H1 (cell line): ENCODE measurements at regions not wholly inside any gene's neighbourhood (a gene's known extent, or its start where the extent isn't known, plus 50 kb on each side); places are given as distances from the start of the nearest gene placed in this dataset.

Source experiments
- CTCF ChIA-PET: fragments of 300-600 bp; sonication (Branson Sonifier 250); formaldehyde crosslinking; loops from one replicate; lab custom pipeline; 2021; ENCODE audit not compliant: partially characterized antibody; lab: Charles Lee
- POLR2A ChIA-PET: fragments of 300-600 bp; sonication (Branson Sonifier 250); formaldehyde crosslinking; loops from one replicate; lab custom pipeline; 2021; ENCODE audit warnings: inconsistent platforms; ENCODE audit not compliant: partially characterized antibody; lab: Charles Lee
- DNase-seq, 2 experiments: peaks; one replicate each; pipeline versions ENCODE4 v3.0.0 to v3.0.0-alpha.2; 2010 to 2022; ENCODE audit warnings: low spot score in 2 of 2, low read depth in 1 of 2, mixed read lengths in 1 of 2
- FAIRE-seq: peaks from 2 replicates; lab custom pipeline; 2011; peaks lifted over from hg19 to GRCh38; lab: Jason Lieb, UNC
- H2AFZ ChIP-seq: 2 replicates; pipeline ENCODE4 v1.8.1; 2012; ENCODE audit warnings: low read length, inconsistent platforms
- H2AK5ac ChIP-seq: 2 replicates; pipeline ENCODE4 v1.6.1; 2013; ENCODE audit warnings: low read depth, low read length
- H2BK120ac ChIP-seq: replicated peaks from 2 replicates; pipeline ENCODE3; 2013; ENCODE audit warnings: low read depth, low read length, inconsistent platforms
- H2BK12ac ChIP-seq: 2 replicates; pipeline ENCODE4 v1.6.1; 2013; ENCODE audit warnings: low read depth, low read length
- H2BK15ac ChIP-seq: 2 replicates; pipeline ENCODE4 v1.6.1; 2013; ENCODE audit warnings: low read length
- H2BK20ac ChIP-seq: 2 replicates; pipeline ENCODE4 v1.6.1; 2013; ENCODE audit warnings: low read length
- H2BK5ac ChIP-seq: 2 replicates; pipeline ENCODE4 v1.6.1; 2013; ENCODE audit warnings: low read depth, low read length
- H3K14ac ChIP-seq: 2 replicates; pipeline ENCODE4 v1.6.1; 2013; ENCODE audit warnings: inconsistent platforms; ENCODE audit not compliant: insufficient read length
- H3K18ac ChIP-seq: 2 replicates; pipeline ENCODE4 v1.6.1; 2013; ENCODE audit warnings: low read length; ENCODE audit errors: extremely low read depth
- H3K23ac ChIP-seq: 2 replicates; pipeline ENCODE4 v1.6.1; 2013; ENCODE audit warnings: inconsistent platforms; ENCODE audit not compliant: insufficient read length
- H3K23me2 ChIP-seq: 2 replicates; pipeline ENCODE4 v1.6.1; 2013; ENCODE audit warnings: low read depth, low read length
- H3K27ac ChIP-seq: 2 replicates; pipeline ENCODE4 v1.6.1; 2011; ENCODE audit warnings: low read depth, low read length, inconsistent platforms
- H3K27me3 ChIP-seq, 4 experiments: replicated peaks in 1 of 4; 1 replicate in 1 of 4; 2 replicates in 3 of 4; pipeline versions ENCODE4 v1.6.1 to v1.8.1; 2011 to 2013; ENCODE audit warnings: low read length in 3 of 4, mild to moderate bottlenecking in 3 of 4, inconsistent platforms in 2 of 4, mixed read lengths in 2 of 4, moderate library complexity in 1 of 4; ENCODE audit not compliant: control insufficient read depth in 3 of 4, insufficient read depth in 3 of 4; ENCODE audit errors: extremely low read depth in 1 of 4
- H3K36me3 ChIP-seq, 4 experiments: 2 replicates each; pipeline versions ENCODE4 v1.6.1 to v1.8.1; 2011 to 2013; ENCODE audit warnings: mild to moderate bottlenecking in 4 of 4, low read length in 3 of 4, moderate library complexity in 2 of 4, control low read depth in 1 of 4, inconsistent platforms in 1 of 4; ENCODE audit not compliant: insufficient read depth in 4 of 4, control insufficient read depth in 2 of 4
- H3K4ac ChIP-seq: replicated peaks from 2 replicates; pipeline ENCODE3; 2013; ENCODE audit warnings: low read length, low read depth, mixed read lengths, inconsistent platforms; ENCODE audit not compliant: insufficient read length
- H3K4me1 ChIP-seq, 4 experiments: replicated peaks in 1 of 4; 1 replicate in 1 of 4; 2 replicates in 3 of 4; pipeline versions ENCODE4 v1.6.1 to v1.8.1; 2011 to 2013; ENCODE audit warnings: low read length in 3 of 4, inconsistent platforms in 2 of 4, mixed read lengths in 1 of 4; ENCODE audit not compliant: insufficient read depth in 4 of 4, control insufficient read depth in 3 of 4
- H3K4me2 ChIP-seq, 2 experiments: 2 replicates each; pipeline versions ENCODE4 v1.6.1 to v1.8.1; 2011 to 2013; ENCODE audit warnings: low read depth in 2 of 2, low read length in 2 of 2, control low read depth in 1 of 2, inconsistent platforms in 1 of 2, mild to moderate bottlenecking in 1 of 2; ENCODE audit not compliant: insufficient read depth in 1 of 2
- H3K4me3 ChIP-seq, 4 experiments: fragments of 200-600, 300-600 bp in 1 of 4; sonication (generic), shearing (Covaris generic), sonication (Bioruptor Twin) in 1 of 4; 2 replicates each; pipeline versions ENCODE4 v1.5.1 to v1.8.1; 2011 to 2016; ENCODE audit warnings: low read length in 4 of 4, low read depth in 3 of 4, control low read depth in 2 of 4, inconsistent platforms in 2 of 4, mild to moderate bottlenecking in 2 of 4, mixed read lengths in 1 of 4, moderate library complexity in 1 of 4; ENCODE audit not compliant: insufficient read depth in 2 of 4; ENCODE audit errors: extremely low read depth in 1 of 4
- H3K56ac ChIP-seq: replicated peaks from 2 replicates; pipeline ENCODE3; 2013; ENCODE audit warnings: low read depth, mild to moderate bottlenecking, mixed read lengths, low read length, inconsistent platforms; ENCODE audit not compliant: insufficient read length
- H3K79me1 ChIP-seq: 2 replicates; pipeline ENCODE4 v1.6.1; 2013; ENCODE audit warnings: low read depth, low read length, control low read depth
- H3K79me2 ChIP-seq, 2 experiments: 2 replicates each; pipeline versions ENCODE4 v1.6.1 to v1.8.1; 2012 to 2013; ENCODE audit warnings: low read length in 2 of 2, mild to moderate bottlenecking in 2 of 2, inconsistent platforms in 1 of 2; ENCODE audit not compliant: insufficient read depth in 2 of 2, control insufficient read depth in 1 of 2
- H3K9ac ChIP-seq, 4 experiments: replicated peaks in 1 of 4; 1 replicate in 1 of 4; 2 replicates in 3 of 4; pipeline versions ENCODE4 v1.6.1 to v1.8.1; 2011 to 2013; ENCODE audit warnings: low read depth in 3 of 4, low read length in 3 of 4, control low read depth in 2 of 4, mild to moderate bottlenecking in 2 of 4, moderate library complexity in 2 of 4, inconsistent platforms in 1 of 4; ENCODE audit errors: extremely low read depth in 1 of 4
- H3K9me3 ChIP-seq, 2 experiments: 2 replicates each; pipeline versions ENCODE4 v1.6.1 to v1.8.1; 2012 to 2013; ENCODE audit warnings: mild to moderate bottlenecking in 2 of 2, moderate library complexity in 2 of 2, control low read depth in 1 of 2, inconsistent platforms in 1 of 2, low read depth in 1 of 2, low read length in 1 of 2, mixed read lengths in 1 of 2; ENCODE audit not compliant: insufficient read depth in 2 of 2
- H4K20me1 ChIP-seq, 2 experiments: replicated peaks in 1 of 2; 2 replicates each; pipeline versions ENCODE3 to v1.8.1; 2011 to 2013; ENCODE audit warnings: inconsistent platforms in 2 of 2, low read length in 2 of 2, mild to moderate bottlenecking in 1 of 2; ENCODE audit not compliant: insufficient read depth in 2 of 2, control insufficient read depth in 1 of 2
- H4K5ac ChIP-seq: 2 replicates; pipeline ENCODE4 v1.6.1; 2013; ENCODE audit warnings: low read length, low read depth, mixed read lengths, inconsistent platforms; ENCODE audit not compliant: insufficient read length
- H4K8ac ChIP-seq: 2 replicates; pipeline ENCODE4 v1.8.0; 2013; ENCODE audit warnings: mild to moderate bottlenecking, moderate library complexity, low read length, inconsistent platforms; ENCODE audit not compliant: insufficient read depth; ENCODE audit errors: extremely low read depth
- H4K91ac ChIP-seq: replicated peaks from 2 replicates; pipeline ENCODE3; 2013; ENCODE audit warnings: low read length, mixed read lengths, inconsistent platforms; ENCODE audit not compliant: insufficient read length
- POU5F1 ChIP-seq: IDR thresholded peaks from 2 replicates; pipeline ENCODE4 v1.6.1; 2011; ENCODE audit warnings: low read depth, mild to moderate bottlenecking, low read length, moderate library complexity
- SIRT6 ChIP-seq: IDR thresholded peaks from one replicate; pipeline ENCODE4 v1.7.1; 2012; ENCODE audit warnings: low read length, inconsistent platforms
- SIX5 ChIP-seq: IDR thresholded peaks from 2 replicates; pipeline ENCODE4 v1.6.1; 2011; ENCODE audit warnings: mild to moderate bottlenecking, low read depth, low read length
- YY1 ChIP-seq: IDR thresholded peaks from 2 replicates; pipeline ENCODE4 v1.6.1; 2011; ENCODE audit warnings: low read depth, mild to moderate bottlenecking, low read length
- WGBS, 2 experiments: shearing (Covaris generic) in 1 of 2; methylation state at CpG; one replicate each; pipeline versions ENCODE4 v1.1.6 to v1.1.7; 2013 to 2015; ENCODE audit warnings: low lambda C conversion rate in 2 of 2, mixed read lengths in 2 of 2, inconsistent platforms in 1 of 2, low coverage in 1 of 2, missing lambda C conversion rate in 1 of 2; ENCODE audit not compliant: insufficient replicate concordance in 2 of 2, insufficient coverage in 1 of 2, insufficient read length in 1 of 2; ENCODE audit errors: extremely low coverage in 1 of 2, missing lambda C conversion rate in 1 of 2; 5-methylcytosine and 5-hydroxymethylcytosine counted together
- TF ChIP-seq, protein P1 (sequence below): IDR thresholded peaks from 2 replicates; pipeline ENCODE4 v1.6.1; 2012; ENCODE audit warnings: low read length, inconsistent platforms

DNA sequence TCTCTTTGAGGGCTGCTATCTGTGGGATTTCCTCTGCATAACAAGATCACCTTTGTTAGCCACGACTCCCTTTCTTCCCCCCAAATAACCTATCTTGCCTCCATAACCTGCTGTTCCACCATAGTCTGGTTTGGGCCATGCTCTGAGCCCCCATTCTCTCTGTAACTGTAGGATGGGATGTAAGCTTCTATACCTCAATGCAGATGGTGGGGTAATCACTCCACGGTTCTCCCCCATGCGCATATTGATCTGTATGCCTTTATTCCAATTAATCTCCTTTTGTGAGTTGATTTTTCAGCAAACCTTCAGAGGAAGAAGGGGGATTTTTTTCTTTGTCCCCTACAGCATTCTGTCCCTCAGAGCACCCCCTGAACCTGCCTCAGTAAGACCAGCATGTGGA, 170.1 kb upstream of the IRF2BP2 start:
- WGBS, 2 experiments, result 77% methylated on average over 3 of the region's 3 CpGs; no CpG with 5 or more reads in 1 of the 2 experiments
- 0 out of 7 replicates have a peak, but pooled peaks cover 0 to 4% (median 0%) of the 10 kb centered on the region in 4 experiments for H3K27me3 ChIP-seq
- no peak for DNase-seq

More for the DNA sequence above, 170.1 kb upstream of the IRF2BP2 start:
- H4K5ac ChIP-seq, result no peak overlapping the region
- no peak overlapping the region for H4K8ac ChIP-seq
- H3K27ac ChIP-seq, result no peak overlapping the region
- no peak overlapping the region for H3K4ac ChIP-seq
- no peaks in the 10 kb centered on the region for H3K36me3 ChIP-seq
- no peak for FAIRE-seq
- no peak overlapping the region for H3K4me2 ChIP-seq
- no peak overlapping the region for H3K14ac ChIP-seq
- no peak overlapping the region for H2BK5ac ChIP-seq
- H3K23ac ChIP-seq, result no peak overlapping the region
- no peak overlapping the region for H2BK12ac ChIP-seq
- TF ChIP-seq POU5F1 (peak; percentile 68), SIX5 (no peak), SIRT6 (no peak), YY1 (no peak)
- TF ChIP-seq, protein P1, sequence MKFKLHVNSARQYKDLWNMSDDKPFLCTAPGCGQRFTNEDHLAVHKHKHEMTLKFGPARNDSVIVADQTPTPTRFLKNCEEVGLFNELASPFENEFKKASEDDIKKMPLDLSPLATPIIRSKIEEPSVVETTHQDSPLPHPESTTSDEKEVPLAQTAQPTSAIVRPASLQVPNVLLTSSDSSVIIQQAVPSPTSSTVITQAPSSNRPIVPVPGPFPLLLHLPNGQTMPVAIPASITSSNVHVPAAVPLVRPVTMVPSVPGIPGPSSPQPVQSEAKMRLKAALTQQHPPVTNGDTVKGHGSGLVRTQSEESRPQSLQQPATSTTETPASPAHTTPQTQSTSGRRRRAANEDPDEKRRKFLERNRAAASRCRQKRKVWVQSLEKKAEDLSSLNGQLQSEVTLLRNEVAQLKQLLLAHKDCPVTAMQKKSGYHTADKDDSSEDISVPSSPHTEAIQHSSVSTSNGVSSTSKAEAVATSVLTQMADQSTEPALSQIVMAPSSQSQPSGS, result no peak
- H2BK15ac ChIP-seq, result 0 out of 2 replicates have a peak overlapping the region, but pooled peaks have one; percentile 5
- H3K56ac ChIP-seq, result no peak overlapping the region
- no peak overlapping the region for H2AK5ac ChIP-seq
- no peaks in the 10 kb centered on the region for H3K23me2 ChIP-seq
- no peak overlapping the region for H3K9ac ChIP-seq
- H3K4me3 ChIP-seq, result no peak overlapping the region
- CTCF ChIA-PET, result interaction anchor here (0.8 to 1.8 kb wide), 3 partner anchors 10 to 277 kb away, joined by 3 read pairs; no protein-coding TSS in a partner anchor
- no peak overlapping the region for H2BK20ac ChIP-seq
- no peaks in the 10 kb centered on the region for H4K20me1 ChIP-seq
- no peak overlapping the region for H2AFZ ChIP-seq
- no peaks in the 10 kb centered on the region for H3K79me2 ChIP-seq
- no peak overlapping the region for H4K91ac ChIP-seq
- no peak overlapping the region for H2BK120ac ChIP-seq
- H3K4me1 ChIP-seq, result peaks cover 0 to 4% (median 0%) of the 10 kb centered on the region in 4 experiments; a peak in 3 of 7 replicates
- POLR2A ChIA-PET, result no interaction called here
- H3K9me3 ChIP-seq, result no peaks in the 10 kb centered on the region; a peak in 1 of 4 replicates
- H3K79me1 ChIP-seq, result no peaks in the 10 kb centered on the region
- no peak overlapping the region for H3K18ac ChIP-seq
